ENCODE measurements at regions not wholly inside any gene's neighbourhood (a gene's known extent, or its start where the extent isn't known, plus 50 kb on each side); places are given as distances from the start of the nearest gene placed in this dataset.

GRCh38 chr4:136935871-136936270 lies 596.4 kb downstream of the PCDH18 start:
- no peak for TF ChIP-seq POLR2A (IDR thresholded peaks at IDR 0.05; ENCODE audit: low read depth, low read length)
- TF ChIP-seq BCLAF1 (IDR thresholded peaks at IDR 0.05), result no peak
- TF ChIP-seq EZH2 (IDR thresholded peaks at IDR 0.05; ENCODE audit: borderline replicate concordance, control insufficient read depth, low read depth, low read length), result no peak
- TF ChIP-seq KDM1A (IDR thresholded peaks at IDR 0.05; ENCODE audit: borderline replicate concordance), result no peak
- TF ChIP-seq ATF3 (IDR thresholded peaks at IDR 0.05; ENCODE audit: borderline replicate concordance, extremely low read depth, low read depth, low read length), result no peak
- no peak for TF ChIP-seq CTCF (IDR thresholded peaks at IDR 0.05 in 2 of 3, conservative IDR thresholded peaks at IDR 0.05 in 1 of 3; ENCODE audit: control insufficient read depth in 2 of 3, extremely low read depth in 1 of 3, insufficient read depth in 1 of 3, low read depth in 3 of 3, low read length in 3 of 3)
- no peak for TF ChIP-seq NKRF (conservative IDR thresholded peaks at IDR 0.05)
